OCI-LY3 (cell line): ENCODE measurements at regions not wholly inside any gene's neighbourhood (a gene's known extent, or its start where the extent isn't known, plus 50 kb on each side); places are given as distances from the start of the nearest gene placed in this dataset.

ENCODE experiments used
- H2AFZ ChIP-seq: fragments of 200-600, 300-600 bp; shearing (Covaris generic); 2 replicates; pipeline ENCODE4 v1.6.0; 2014; ENCODE audit warnings: antibody characterized with exemption, low read depth, low read length
- H3K27ac ChIP-seq: fragments of 200-600, 300-600 bp; sonication (generic); 2 replicates; pipeline ENCODE4 v1.5.1; 2014; ENCODE audit warnings: mild to moderate bottlenecking, low read length, moderate library complexity, mixed read lengths
- H3K27me3 ChIP-seq: fragments of 200-600, 300-600 bp; sonication (generic); 2 replicates; pipeline ENCODE4 v1.6.1; 2014; ENCODE audit warnings: low read depth, low read length, mixed read lengths
- H3K36me3 ChIP-seq: fragments of 200-600, 300-600 bp; sonication (generic); replicated peaks from 2 replicates; pipeline ENCODE3; 2014; ENCODE audit warnings: low read depth, low read length, mixed read lengths
- H3K4me1 ChIP-seq: fragments of 300-600, 200-600 bp; sonication (generic); 2 replicates; pipeline ENCODE4 v1.6.1; 2014; ENCODE audit warnings: low read length, mixed read lengths
- H3K4me2 ChIP-seq: fragments of 200-600, 300-600 bp; sonication (generic); 2 replicates; pipeline ENCODE4 v1.6.1; 2014; ENCODE audit warnings: low read length, mixed read lengths
- H3K4me3 ChIP-seq: fragments of 300-600, 200-600 bp; sonication (generic); 2 replicates; pipeline ENCODE4 v1.5.1; 2014; ENCODE audit warnings: antibody characterized with exemption, mild to moderate bottlenecking, low read length, moderate library complexity
- H3K79me2 ChIP-seq: fragments of 300-600, 200-600 bp; shearing (Covaris generic); 2 replicates; pipeline ENCODE4 v1.6.1; 2014; ENCODE audit warnings: mild to moderate bottlenecking, low read length, mixed read lengths
- H3K9ac ChIP-seq: fragments of 300-600, 200-600 bp; shearing (Covaris generic); 2 replicates; pipeline ENCODE4 v1.6.0; 2014; ENCODE audit warnings: mild to moderate bottlenecking, low read length, moderate library complexity
- H3K9me3 ChIP-seq: fragments of 200-600, 300-600 bp; shearing (Covaris generic); 2 replicates; pipeline ENCODE4 v1.6.1; 2014; ENCODE audit warnings: low read length, mixed read lengths; ENCODE audit not compliant: insufficient read depth
- H4K20me1 ChIP-seq: fragments of 200-600, 300-600 bp; sonication (generic); 2 replicates; pipeline ENCODE4 v1.6.1; 2016; ENCODE audit warnings: low read length, mixed read lengths; ENCODE audit not compliant: insufficient read depth
- CTCF ChIP-seq: fragments of 200-600, 300-600 bp; sonication (generic); IDR thresholded peaks from 2 replicates; pipeline ENCODE4 v1.5.1; 2014; ENCODE audit warnings: antibody characterized with exemption, low read length, low read depth
- EZH2phosphoT487 ChIP-seq: fragments of 200-600 bp; shearing (Covaris generic); IDR thresholded peaks from 2 replicates; pipeline ENCODE4 v1.6.1; 2018; ENCODE audit warnings: antibody characterized with exemption, mixed run types, low read depth

GRCh38 chr3:5270666-5271371 lies 83.3 kb downstream of the EDEM1 start:
- Histone ChIP-seq H2AFZ (no peak overlapping the region), H3K79me2 (no peaks in the 10 kb centered on the region), H3K4me2 (no peak overlapping the region), H4K20me1 (no peaks in the 10 kb centered on the region), H3K27ac (no peak overlapping the region), H3K9me3 (no peaks in the 10 kb centered on the region), H3K36me3 (no peaks in the 10 kb centered on the region), H3K27me3 (no peaks in the 10 kb centered on the region), H3K4me1 (no peaks in the 10 kb centered on the region; the same call in 1 of the 2 replicates), H3K9ac (no peak overlapping the region), H3K4me3 (no peak overlapping the region)
- TF ChIP-seq EZH2phosphoT487 (no peak), CTCF (no peak)

- no peak for TF ChIP-seq CTCF
- no peak for TF ChIP-seq EZH2phosphoT487
- Histone ChIP-seq H3K36me3 (no peaks in the 10 kb centered on the region), H3K27ac (no peak overlapping the region), H3K4me1 (no peaks in the 10 kb centered on the region; the same call in 1 of the 2 replicates), H3K27me3 (no peaks in the 10 kb centered on the region), H3K9me3 (no peaks in the 10 kb centered on the region), H3K79me2 (no peaks in the 10 kb centered on the region), H4K20me1 (no peaks in the 10 kb centered on the region), H2AFZ (no peak overlapping the region), H3K4me3 (no peak overlapping the region), H3K4me2 (no peak overlapping the region), H3K9ac (no peak overlapping the region)
Measured at GRCh38 chr3:5271372-5271683, 83.8 kb downstream of the EDEM1 start.

- no peak overlapping the region for H3K27ac ChIP-seq
- no peak overlapping the region for H3K9ac ChIP-seq
- H4K20me1 ChIP-seq: no peaks in the 10 kb centered on the region
- H3K27me3 ChIP-seq: no peaks in the 10 kb centered on the region
- no peak for TF ChIP-seq CTCF
- no peak for TF ChIP-seq EZH2phosphoT487
- H2AFZ ChIP-seq: no peak overlapping the region
- H3K4me1 ChIP-seq: no peaks in the 10 kb centered on the region; the same call in 1 of the 2 replicates
- no peak overlapping the region for H3K4me2 ChIP-seq
- no peaks in the 10 kb centered on the region for H3K79me2 ChIP-seq
- H3K4me3 ChIP-seq: no peak overlapping the region
- no peaks in the 10 kb centered on the region for H3K36me3 ChIP-seq
- H3K9me3 ChIP-seq: no peaks in the 10 kb centered on the region
Measured at GRCh38 chr3:5272387-5272786, 84.9 kb downstream of the EDEM1 start.

- Histone ChIP-seq H3K27me3 (no peaks in the 10 kb centered on the region), H3K4me1 (no peaks in the 10 kb centered on the region; the same call in 1 of the 2 replicates), H3K9me3 (no peaks in the 10 kb centered on the region), H2AFZ (no peak overlapping the region), H3K36me3 (no peaks in the 10 kb centered on the region), H4K20me1 (no peaks in the 10 kb centered on the region), H3K4me2 (no peak overlapping the region), H3K4me3 (no peak overlapping the region), H3K27ac (no peak overlapping the region), H3K9ac (no peak overlapping the region), H3K79me2 (no peaks in the 10 kb centered on the region)
- TF ChIP-seq EZH2phosphoT487 (no peak), CTCF (no peak)
Measured at GRCh38 chr3:5274091-5274490, 86.6 kb downstream of the EDEM1 start.
